HEK293T (cell line): ENCODE measurements at regions not wholly inside any gene's neighbourhood (a gene's known extent, or its start where the extent isn't known, plus 50 kb on each side); places are given as distances from the start of the nearest gene placed in this dataset.
"Not testable (repeated sequence)": the region's sequence is repeated elsewhere in the genome, so short reads cannot be mapped to it uniquely, and the experiment has no call there.

Experiments used
- BHLHE40 ChIP-seq: fragments of 450-650 bp; IDR thresholded peaks from 2 replicates; pipeline ENCODE4 v1.6.1; 2016; ENCODE audit warnings: mild to moderate bottlenecking, moderate library complexity, borderline replicate concordance
- CTBP1 ChIP-seq: fragments of 450-650 bp; IDR thresholded peaks from 2 replicates; pipeline ENCODE4 v1.6.1; 2016; ENCODE audit warnings: borderline replicate concordance
- L3MBTL2 ChIP-seq: fragments of 450-650 bp; conservative IDR thresholded peaks from 2 replicates; pipeline ENCODE4 v1.6.1; 2016; ENCODE audit warnings: mild to moderate bottlenecking
- LEF1 ChIP-seq: fragments of 450-650 bp; IDR thresholded peaks from 2 replicates; pipeline ENCODE4 v1.6.1; 2017; ENCODE audit warnings: mild to moderate bottlenecking, borderline replicate concordance
- SP1 ChIP-seq: fragments of 450-650 bp; IDR thresholded peaks from 2 replicates; pipeline ENCODE4 v1.6.1; 2017
- TARDBP ChIP-seq: fragments of 450-650 bp; IDR thresholded peaks from 2 replicates; pipeline ENCODE4 v1.6.1; 2016
- ZNF384 ChIP-seq: fragments of 450-650 bp; IDR thresholded peaks from 2 replicates; pipeline ENCODE4 v1.6.1; 2016
- TF ChIP-seq, protein P1 (sequence below): fragments of 450-650 bp; IDR thresholded peaks from 2 replicates; pipeline ENCODE4 v1.6.1; 2016

DNA sequence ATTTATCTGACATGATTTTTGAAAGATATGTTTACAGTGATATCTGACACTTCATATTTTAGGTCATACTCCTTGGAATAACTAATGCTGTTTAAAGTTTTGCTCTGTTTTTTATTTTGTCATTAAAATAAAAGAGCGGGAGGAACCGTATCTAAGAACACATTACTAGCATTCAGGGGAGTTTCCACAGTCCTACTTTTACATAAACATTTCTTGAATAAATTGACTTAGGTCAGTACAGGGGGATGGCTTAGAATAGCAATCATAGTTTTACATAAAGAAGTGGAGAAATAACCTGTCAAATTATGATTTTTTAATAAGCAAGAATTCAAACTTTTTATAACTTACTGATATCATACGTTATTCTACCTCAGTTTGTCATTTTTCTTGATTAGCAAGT is 123.1 kb upstream of the PRSS12 start:
- TF ChIP-seq SP1, BHLHE40, ZNF384, TARDBP, LEF1, L3MBTL2, CTBP1: not testable (repeated sequence)
- TF ChIP-seq, protein P1, sequence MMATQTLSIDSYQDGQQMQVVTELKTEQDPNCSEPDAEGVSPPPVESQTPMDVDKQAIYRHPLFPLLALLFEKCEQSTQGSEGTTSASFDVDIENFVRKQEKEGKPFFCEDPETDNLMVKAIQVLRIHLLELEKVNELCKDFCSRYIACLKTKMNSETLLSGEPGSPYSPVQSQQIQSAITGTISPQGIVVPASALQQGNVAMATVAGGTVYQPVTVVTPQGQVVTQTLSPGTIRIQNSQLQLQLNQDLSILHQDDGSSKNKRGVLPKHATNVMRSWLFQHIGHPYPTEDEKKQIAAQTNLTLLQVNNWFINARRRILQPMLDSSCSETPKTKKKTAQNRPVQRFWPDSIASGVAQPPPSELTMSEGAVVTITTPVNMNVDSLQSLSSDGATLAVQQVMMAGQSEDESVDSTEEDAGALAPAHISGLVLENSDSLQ, result not testable (repeated sequence)
